OCI-LY1 (cell line): ENCODE measurements at regions not wholly inside any gene's neighbourhood (a gene's known extent, or its start where the extent isn't known, plus 50 kb on each side); places are given as distances from the start of the nearest gene placed in this dataset.

Experiments used
- H2AFZ ChIP-seq: fragments of 200-600 bp; sonication (generic), shearing (Covaris generic); 2 replicates; pipeline ENCODE4 v1.6.0; 2014; ENCODE audit warnings: antibody characterized with exemption, mild to moderate bottlenecking, low read length
- H3F3A ChIP-seq: fragments of 200-600 bp; sonication (generic), shearing (Covaris generic); 2 replicates; pipeline ENCODE4 v1.6.0; 2014; ENCODE audit warnings: mild to moderate bottlenecking, antibody characterized with exemption, low read length, moderate library complexity; ENCODE audit not compliant: insufficient read depth
- H3K27ac ChIP-seq: fragments of 200-600 bp; sonication (generic); 2 replicates; pipeline ENCODE4 v1.5.1; 2014; ENCODE audit warnings: low read length, mixed run types, mild to moderate bottlenecking, low read depth; ENCODE audit not compliant: poor library complexity, severe bottlenecking
- H3K27me3 ChIP-seq: fragments of 200-600 bp; sonication (generic); 2 replicates; pipeline ENCODE4 v1.6.0; 2014; ENCODE audit warnings: antibody characterized with exemption, mild to moderate bottlenecking, low read length, moderate library complexity; ENCODE audit not compliant: insufficient read depth
- H3K36me3 ChIP-seq: fragments of 200-600 bp; sonication (generic); 2 replicates; pipeline ENCODE4 v1.6.1; 2014; ENCODE audit warnings: mild to moderate bottlenecking, antibody characterized with exemption, low read length, moderate library complexity, mixed read lengths; ENCODE audit not compliant: insufficient read depth
- H3K4me1 ChIP-seq: fragments of 200-600 bp; sonication (generic); 2 replicates; pipeline ENCODE4 v1.5.1; 2014; ENCODE audit warnings: mild to moderate bottlenecking, low read length, moderate library complexity; ENCODE audit not compliant: insufficient read depth, severe bottlenecking
- H3K4me2 ChIP-seq: fragments of 200-600 bp; sonication (generic), shearing (Covaris generic); 2 replicates; pipeline ENCODE4 v1.6.1; 2014; ENCODE audit warnings: low read length
- H3K4me3 ChIP-seq: fragments of 200-600 bp; sonication (generic); 2 replicates; pipeline ENCODE4 v1.5.1; 2014; ENCODE audit warnings: low read length, low read depth, mild to moderate bottlenecking, mixed read lengths; ENCODE audit not compliant: poor library complexity, severe bottlenecking
- H3K79me2 ChIP-seq: fragments of 200-600 bp; shearing (Covaris generic); 2 replicates; pipeline ENCODE4 v1.6.1; 2016; ENCODE audit warnings: mixed run types, low read length, mixed read lengths; ENCODE audit not compliant: insufficient read depth
- H3K9ac ChIP-seq: fragments of 200-600 bp; sonication (generic), shearing (Covaris generic); 2 replicates; pipeline ENCODE4 v1.6.1; 2014; ENCODE audit warnings: mild to moderate bottlenecking, low read length, mixed read lengths
- H3K9me2 ChIP-seq: fragments of 200-600 bp; sonication (generic), shearing (Covaris generic); 2 replicates; pipeline ENCODE4 v1.6.1; 2014; ENCODE audit warnings: low read depth, mild to moderate bottlenecking, low read length, mixed read lengths
- H3K9me3 ChIP-seq: fragments of 200-600 bp; shearing (Covaris generic); 2 replicates; pipeline ENCODE4 v1.6.1; 2014; ENCODE audit warnings: low read length, mixed read lengths
- H4K20me1 ChIP-seq: fragments of 200-600 bp; sonication (generic), shearing (Covaris generic); 2 replicates; pipeline ENCODE4 v1.6.0; 2016; ENCODE audit warnings: mild to moderate bottlenecking, low read length; ENCODE audit not compliant: insufficient read depth
- EZH2 ChIP-seq: fragments of 200-600 bp; sonication (generic), shearing (Covaris generic); IDR thresholded peaks from 2 replicates; pipeline ENCODE4 v1.8.0; 2017; ENCODE audit warnings: borderline replicate concordance, mixed run types, mild to moderate bottlenecking, antibody characterized with exemption, low read length, moderate library complexity, mixed read lengths
- TF ChIP-seq, protein P1 (sequence below): fragments of 200-600 bp; sonication (generic), shearing (Covaris generic); IDR thresholded peaks from 2 replicates; pipeline ENCODE4 v1.5.1; 2017; ENCODE audit warnings: mild to moderate bottlenecking, antibody characterized with exemption, low read length, moderate library complexity, mixed read lengths

DNA sequence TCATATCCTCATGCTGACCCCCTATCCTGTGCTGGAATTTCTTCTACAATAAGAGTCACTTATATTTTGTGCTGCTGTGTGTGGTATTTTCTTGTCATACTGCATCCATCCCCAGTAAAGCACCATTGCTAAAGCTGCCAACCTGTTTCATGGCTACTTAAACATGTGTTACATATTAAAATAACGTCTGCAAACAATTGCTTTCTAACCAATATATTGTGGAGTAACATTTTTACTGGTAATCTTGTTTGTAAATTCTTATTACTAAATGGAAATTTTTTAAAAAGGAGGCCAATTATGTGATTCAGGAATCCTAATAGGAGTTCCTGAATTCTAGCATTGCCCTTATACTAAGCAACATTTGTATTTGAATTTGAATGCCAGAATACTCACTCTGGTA is 160.3 kb upstream of the VEGFC start:
- no peaks in the 10 kb centered on the region for H3K36me3 ChIP-seq
- H2AFZ ChIP-seq: no peak overlapping the region
- no peaks in the 10 kb centered on the region for H3K9me2 ChIP-seq
- H3K9me3 ChIP-seq: no peaks in the 10 kb centered on the region
- H3K4me3 ChIP-seq: no peak overlapping the region
- H3K4me1 ChIP-seq: no peaks in the 10 kb centered on the region
- no peaks in the 10 kb centered on the region for H3F3A ChIP-seq
- H4K20me1 ChIP-seq: no peaks in the 10 kb centered on the region
- no peak overlapping the region for H3K27ac ChIP-seq
- TF ChIP-seq EZH2: no peak
- TF ChIP-seq, protein P1, sequence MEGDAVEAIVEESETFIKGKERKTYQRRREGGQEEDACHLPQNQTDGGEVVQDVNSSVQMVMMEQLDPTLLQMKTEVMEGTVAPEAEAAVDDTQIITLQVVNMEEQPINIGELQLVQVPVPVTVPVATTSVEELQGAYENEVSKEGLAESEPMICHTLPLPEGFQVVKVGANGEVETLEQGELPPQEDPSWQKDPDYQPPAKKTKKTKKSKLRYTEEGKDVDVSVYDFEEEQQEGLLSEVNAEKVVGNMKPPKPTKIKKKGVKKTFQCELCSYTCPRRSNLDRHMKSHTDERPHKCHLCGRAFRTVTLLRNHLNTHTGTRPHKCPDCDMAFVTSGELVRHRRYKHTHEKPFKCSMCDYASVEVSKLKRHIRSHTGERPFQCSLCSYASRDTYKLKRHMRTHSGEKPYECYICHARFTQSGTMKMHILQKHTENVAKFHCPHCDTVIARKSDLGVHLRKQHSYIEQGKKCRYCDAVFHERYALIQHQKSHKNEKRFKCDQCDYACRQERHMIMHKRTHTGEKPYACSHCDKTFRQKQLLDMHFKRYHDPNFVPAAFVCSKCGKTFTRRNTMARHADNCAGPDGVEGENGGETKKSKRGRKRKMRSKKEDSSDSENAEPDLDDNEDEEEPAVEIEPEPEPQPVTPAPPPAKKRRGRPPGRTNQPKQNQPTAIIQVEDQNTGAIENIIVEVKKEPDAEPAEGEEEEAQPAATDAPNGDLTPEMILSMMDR: no peak
- H3K4me2 ChIP-seq: no peak overlapping the region
- no peaks in the 10 kb centered on the region for H3K27me3 ChIP-seq
- H3K9ac ChIP-seq: no peak overlapping the region
- H3K79me2 ChIP-seq: no peaks in the 10 kb centered on the region

DNA sequence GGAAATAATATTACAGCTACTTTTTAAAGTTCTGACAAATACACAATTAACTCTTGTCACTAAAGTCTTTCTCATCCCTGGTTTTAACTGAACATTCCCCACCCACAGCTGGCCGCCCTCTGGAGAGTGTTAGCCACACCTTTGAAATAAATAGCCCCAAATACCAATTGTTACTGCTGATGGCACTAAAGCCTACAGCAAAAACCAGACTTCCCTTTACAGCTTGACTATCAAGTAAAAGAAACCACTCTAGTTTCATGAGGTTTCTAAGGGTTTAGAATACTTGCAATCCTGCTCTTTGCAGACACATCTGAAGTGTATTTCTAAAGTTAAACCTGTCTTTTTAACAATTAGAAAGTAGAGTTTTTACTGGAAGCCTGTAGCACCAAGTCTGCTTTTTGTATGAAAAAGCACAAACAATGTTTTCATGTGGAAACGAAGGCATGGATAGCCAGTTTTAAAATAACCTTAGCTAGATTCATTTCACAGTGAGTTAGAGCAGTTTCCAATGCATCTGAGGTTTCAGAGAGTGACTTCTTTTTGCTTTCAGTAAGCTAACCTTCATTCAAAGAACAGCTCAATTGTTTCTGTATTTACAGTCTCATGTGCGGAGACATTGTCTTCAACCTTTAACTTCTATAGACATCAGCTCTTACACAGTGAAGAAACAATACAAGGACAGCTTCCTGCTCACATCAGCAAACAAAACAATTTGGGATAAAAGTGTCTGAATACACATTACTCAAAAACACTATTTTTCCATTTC is 164.8 kb upstream of the VEGFC start:
- H3K4me1 ChIP-seq: no peaks in the 10 kb centered on the region
- no peaks in the 10 kb centered on the region for H3K9me3 ChIP-seq
- no peak overlapping the region for H3K27ac ChIP-seq
- H3F3A ChIP-seq: no peaks in the 10 kb centered on the region
- H2AFZ ChIP-seq: no peak overlapping the region
- H3K4me3 ChIP-seq: no peak overlapping the region
- no peaks in the 10 kb centered on the region for H3K36me3 ChIP-seq
- no peak overlapping the region for H3K4me2 ChIP-seq
- no peaks in the 10 kb centered on the region for H3K9me2 ChIP-seq
- H3K9ac ChIP-seq: no peak overlapping the region
- no peaks in the 10 kb centered on the region for H3K27me3 ChIP-seq
- no peaks in the 10 kb centered on the region for H4K20me1 ChIP-seq
- H3K79me2 ChIP-seq: no peaks in the 10 kb centered on the region
- TF ChIP-seq EZH2: no peak
- TF ChIP-seq, protein P1: no peak

DNA sequence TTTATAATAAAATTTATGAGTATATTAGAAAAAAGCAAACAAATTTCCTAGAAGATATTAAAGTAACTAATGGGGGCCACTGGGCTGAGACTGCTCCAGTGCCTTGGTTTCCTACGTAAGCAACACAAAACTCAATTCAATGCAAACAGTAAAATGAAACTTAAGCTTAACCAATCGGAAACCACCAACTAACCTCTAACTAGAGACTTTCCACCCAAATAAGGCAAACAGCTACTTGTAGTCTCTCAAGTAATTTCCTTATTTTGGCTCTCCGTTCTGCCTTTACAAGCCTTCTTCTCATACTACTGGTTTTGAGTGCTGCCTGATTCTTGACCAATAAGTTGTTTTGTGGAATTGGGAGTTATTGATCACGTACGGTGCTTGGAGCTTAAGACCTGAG is 167.3 kb upstream of the VEGFC start:
- no peaks in the 10 kb centered on the region for H3K36me3 ChIP-seq
- no peak overlapping the region for H3K27ac ChIP-seq
- H3K9me2 ChIP-seq: no peaks in the 10 kb centered on the region
- H3K4me3 ChIP-seq: no peak overlapping the region
- no peaks in the 10 kb centered on the region for H3K4me1 ChIP-seq
- TF ChIP-seq, protein P1: no peak
- no peak for TF ChIP-seq EZH2
- no peak overlapping the region for H3K9ac ChIP-seq
- H3K79me2 ChIP-seq: no peaks in the 10 kb centered on the region
- H3K9me3 ChIP-seq: no peaks in the 10 kb centered on the region
- no peak overlapping the region for H3K4me2 ChIP-seq
- no peak overlapping the region for H2AFZ ChIP-seq
- H3F3A ChIP-seq: no peaks in the 10 kb centered on the region
- H4K20me1 ChIP-seq: no peaks in the 10 kb centered on the region
- H3K27me3 ChIP-seq: no peaks in the 10 kb centered on the region
